GM19468 (cell line): ENCODE measurements at regions not wholly inside any gene's neighbourhood (a gene's known extent, or its start where the extent isn't known, plus 50 kb on each side); places are given as distances from the start of the nearest gene placed in this dataset.

Experiments used
- ATAC-seq: cut with Tn5 transposase; IDR thresholded peaks from one replicate; pipeline ENCODE4 v1.9.1; 2021; ENCODE audit warnings: mild to moderate bottlenecking, moderate library complexity, moderate number of reproducible peaks; ENCODE audit not compliant: unreplicated experiment; ENCODE audit errors: extremely low read depth

DNA sequence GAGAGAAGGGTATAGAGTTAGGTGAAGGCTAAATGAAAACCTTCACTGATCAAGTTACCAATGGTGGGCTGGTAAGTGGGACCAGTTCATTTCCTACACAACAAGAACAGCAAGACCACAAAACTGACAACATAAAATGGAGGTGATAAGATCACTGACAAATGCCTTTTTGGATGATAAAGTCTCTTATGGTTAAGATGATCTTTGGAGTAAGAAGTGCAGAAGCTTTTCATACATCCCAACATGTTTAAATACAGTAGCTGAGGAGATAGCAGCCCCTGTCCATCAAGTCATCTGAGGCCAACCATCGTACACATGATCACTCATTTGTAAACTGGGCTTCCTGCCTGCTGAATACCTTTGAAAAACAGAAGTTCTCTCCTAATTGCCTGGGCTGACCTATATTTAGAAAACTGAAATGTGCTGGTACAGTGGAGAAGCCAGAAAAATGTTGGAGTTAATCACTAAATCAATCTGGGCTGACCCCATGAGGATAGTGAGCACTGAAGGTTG lies 259.0 kb upstream of the ZFHX3 start:
- ATAC-seq = no peak

- ATAC-seq = no peak
Measured at GRCh38 chr16:73304008-73304774, 256.3 kb upstream of the ZFHX3 start.

DNA sequence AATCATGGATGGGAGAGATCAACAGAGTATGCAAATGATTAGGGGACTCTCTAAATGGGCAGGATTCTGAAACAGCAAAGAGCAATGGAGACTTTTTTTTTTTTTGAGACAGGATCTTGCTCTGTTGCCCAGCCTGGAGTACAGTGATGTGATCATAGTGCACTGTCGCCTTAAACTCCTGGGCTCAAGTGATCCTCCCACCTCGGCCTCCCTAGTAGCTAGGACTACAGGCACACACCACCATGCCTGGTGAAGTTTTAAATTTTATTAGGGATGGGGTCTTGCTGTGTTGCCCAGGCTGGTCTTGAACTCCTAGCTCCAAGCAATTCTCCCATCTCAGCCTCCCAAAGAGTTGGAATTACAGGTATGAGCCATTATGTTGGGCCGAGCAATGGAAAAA lies 255.0 kb upstream of the ZFHX3 start:
- ATAC-seq = no peak

DNA sequence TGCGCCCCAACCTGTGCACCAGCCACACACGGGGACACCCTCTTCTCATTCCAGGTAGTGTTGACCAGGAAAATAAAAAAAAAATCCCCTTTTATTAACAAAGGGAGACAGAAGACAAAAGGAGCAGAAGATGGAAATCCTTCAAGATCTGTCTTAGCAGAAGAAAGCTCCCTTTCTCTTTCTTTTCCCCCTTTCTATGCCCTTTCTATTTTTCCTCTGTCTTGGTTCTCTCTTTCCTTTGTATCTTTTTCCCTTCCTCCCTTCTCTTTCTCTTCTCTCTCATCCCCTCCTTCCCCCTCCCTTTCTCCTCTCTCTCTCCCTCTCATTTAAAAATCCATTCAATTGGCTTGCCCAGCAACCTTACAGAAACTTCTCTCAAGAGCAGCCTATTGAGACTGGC lies 254.1 kb upstream of the ZFHX3 start:
- ATAC-seq = no peak

GRCh38 chr16:73299346-73299745 lies 251.4 kb upstream of the ZFHX3 start:
- no peak for ATAC-seq

DNA sequence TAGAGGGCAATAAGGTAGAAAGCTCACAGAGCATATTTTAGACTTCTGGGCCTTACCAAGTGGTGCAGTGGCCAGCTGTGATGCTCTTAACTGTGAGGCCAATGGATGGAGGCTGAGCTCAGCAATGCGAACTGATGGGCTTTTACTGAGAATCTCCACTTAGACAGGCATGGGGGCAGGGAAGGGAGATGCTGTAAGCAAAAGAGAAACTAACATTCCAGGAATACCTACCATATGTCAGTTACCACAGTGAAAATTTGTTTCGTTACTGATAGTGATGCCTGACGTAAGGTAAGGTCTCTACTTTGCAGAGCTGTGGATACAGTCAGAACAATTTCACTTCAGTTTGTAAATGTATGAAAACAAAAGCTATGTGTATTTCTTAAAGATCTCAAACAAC lies 250.6 kb upstream of the ZFHX3 start:
- ATAC-seq = no peak

DNA sequence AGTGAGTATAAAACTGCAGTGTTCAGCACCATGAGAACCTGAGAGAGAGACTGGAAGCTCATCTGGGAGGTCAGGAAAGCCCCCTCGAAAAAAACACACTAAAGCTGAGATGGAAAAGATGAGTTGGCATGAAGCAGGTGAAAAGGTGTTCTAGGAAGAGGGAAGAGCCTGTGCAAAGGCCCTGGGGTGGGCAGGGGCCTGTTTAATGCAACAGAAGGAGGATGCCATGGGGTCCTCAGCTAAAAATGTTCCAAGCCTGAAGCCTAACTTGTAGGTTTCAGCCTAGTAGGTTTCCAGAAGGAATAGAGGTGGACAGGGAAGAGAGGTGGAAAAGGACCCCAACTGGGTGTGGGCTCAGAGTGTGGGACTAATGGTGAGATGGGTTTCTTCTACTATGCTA lies 242.3 kb upstream of the ZFHX3 start:
- ATAC-seq = no peak

DNA sequence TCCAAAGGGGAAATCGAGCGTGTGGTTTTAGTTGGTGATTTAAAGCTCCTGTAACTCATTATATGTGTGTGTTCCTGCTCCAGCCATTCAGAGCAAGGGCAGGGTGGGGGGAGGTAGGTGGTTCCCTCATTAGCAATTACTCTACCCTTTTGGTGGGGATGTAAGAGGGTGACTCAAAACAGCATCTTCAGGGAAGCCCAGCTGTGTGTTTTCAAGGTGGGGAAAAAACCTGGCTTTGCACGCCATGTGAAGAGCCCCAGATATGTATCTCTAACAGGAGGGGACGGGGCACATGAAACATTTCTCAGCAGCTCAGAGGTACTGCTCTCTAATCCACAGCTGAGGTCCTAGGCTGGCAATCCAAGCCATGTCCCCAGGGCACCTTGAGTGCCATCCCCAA lies 241.3 kb upstream of the ZFHX3 start:
- peak; percentile 82 for ATAC-seq

DNA sequence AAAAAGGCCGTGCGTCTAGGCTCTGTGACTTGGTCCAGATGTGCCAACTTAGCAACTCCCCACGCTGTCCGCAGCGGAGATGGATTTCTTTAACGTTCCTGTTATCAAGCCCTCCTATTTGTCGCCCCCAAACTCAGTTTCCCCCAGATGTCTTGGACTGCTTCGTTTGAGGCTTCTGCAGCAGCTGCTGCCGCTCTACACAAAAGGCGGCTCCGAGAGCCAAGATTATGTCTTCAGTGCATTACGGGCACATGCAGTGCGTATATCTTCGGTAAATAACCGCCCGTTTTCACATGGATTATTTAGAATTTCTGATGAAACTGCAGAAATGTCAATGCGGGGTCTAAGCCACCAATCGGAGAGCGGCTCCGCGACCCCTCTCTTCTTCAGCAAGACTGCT lies 240.6 kb upstream of the ZFHX3 start:
- ATAC-seq = no peak

GRCh38 chr16:73287859-73288405 lies 240.0 kb upstream of the ZFHX3 start:
- no peak for ATAC-seq

DNA sequence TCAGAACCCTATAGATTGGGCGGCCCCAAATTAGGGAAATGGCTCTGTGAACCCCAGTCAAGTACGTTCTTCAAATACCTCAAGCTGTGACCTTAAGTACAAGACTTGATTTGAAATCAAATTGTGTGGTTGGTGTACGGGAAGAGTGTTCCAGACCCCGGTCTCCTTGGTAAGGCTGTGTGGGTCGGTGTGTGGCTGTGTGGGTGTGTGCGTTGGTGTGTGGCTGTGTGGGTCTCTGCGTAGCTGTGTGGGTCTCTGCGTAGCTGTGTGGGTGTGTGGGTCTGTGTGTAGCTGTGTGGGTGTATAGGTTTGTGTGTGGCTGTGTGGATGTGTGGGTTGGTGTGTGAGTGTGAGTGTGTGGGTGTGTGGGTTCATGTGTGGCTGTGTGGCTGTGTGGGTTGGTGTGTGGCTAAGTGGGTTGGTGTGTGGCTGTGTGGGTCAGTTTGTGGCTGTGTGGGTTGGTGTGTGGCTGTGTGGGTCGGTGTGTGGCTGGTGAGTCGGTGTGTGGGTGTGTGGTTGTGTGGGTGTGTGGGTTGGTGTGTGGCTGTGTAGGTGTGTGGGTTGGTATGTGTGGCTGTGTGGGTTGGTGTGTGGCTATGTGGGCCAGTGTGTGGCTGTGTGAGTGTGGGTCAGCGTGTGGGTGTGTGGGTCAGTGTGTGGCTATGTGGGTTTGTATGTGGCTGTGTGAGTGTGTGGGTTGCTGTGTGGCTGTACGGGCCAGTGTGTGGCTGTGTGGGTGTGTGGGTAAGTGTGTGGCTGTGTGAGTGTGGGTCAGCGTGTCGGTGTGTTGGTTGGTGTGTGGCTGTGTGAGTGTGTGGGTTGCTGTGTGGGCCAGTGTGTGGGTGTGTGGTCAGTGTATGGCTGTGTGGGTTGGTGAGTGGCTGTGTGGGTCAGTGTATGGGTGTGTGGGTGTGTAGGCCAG lies 238.7 kb upstream of the ZFHX3 start:
- ATAC-seq = no peak

GRCh38 chr16:73285436-73286201 lies 237.7 kb upstream of the ZFHX3 start:
- ATAC-seq = no peak

DNA sequence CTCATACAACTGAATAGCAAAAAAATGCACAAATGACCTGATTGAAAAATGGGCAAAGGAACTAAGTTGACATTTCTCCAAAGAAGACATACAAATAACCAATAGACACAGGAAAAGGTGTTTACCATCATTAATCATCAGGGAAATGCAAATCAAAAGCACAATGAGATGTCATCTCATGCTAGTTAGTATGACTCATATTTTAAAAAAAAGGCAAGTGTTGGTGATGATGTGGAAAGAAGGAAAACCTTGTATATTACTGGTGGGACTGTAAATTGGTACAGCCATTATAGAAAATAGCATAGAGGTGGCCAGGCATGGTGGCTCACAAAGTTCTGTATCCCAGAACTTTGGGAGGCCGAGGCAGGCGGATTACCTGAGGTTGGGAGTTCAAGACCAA lies 232.5 kb upstream of the ZFHX3 start:
- ATAC-seq = no peak

DNA sequence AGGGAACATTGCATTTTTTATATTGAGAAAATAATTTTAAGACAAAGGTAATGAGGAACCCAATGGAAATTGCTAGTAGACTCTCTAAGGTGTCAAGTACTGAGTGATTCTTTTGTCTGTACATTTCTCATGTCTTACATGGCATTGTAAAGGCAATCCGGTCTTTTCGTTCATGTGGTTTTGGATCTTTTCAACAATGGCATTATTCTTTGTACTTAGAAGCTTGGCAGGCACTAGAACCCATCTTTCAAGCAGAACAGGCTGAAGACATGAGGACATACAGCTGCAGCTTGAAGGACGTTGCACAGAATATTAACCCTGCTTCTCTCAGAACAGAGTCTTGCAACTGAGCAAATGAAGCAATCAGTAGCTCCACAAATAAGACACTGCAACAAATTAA lies 231.5 kb upstream of the ZFHX3 start:
- no peak for ATAC-seq

DNA sequence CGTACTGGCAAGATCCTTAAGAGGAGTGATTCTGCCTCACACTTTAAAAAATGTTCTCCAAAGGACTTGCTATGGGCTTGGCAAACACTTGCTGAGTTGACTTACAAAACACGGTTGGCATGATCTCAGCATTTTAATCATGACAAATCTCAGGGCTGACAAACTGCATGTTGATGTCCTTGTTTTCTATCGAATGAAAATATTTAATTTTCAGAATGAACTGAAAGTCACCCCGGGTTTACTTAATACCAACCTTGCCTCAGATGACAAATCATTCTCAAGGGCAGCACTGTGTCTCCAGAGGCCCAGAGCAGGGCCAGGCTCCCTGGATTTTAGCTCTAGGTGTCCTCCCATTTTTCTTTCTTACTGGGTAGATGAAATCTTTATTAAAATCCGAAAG lies 229.1 kb upstream of the ZFHX3 start:
- ATAC-seq = no peak

GRCh38 chr16:73275448-73275847 lies 227.5 kb upstream of the ZFHX3 start:
- ATAC-seq = no peak

- ATAC-seq = peak; percentile 39
Measured at GRCh38 chr16:73275024-73275423, 227.1 kb upstream of the ZFHX3 start.

GRCh38 chr16:73274140-73274539 lies 226.2 kb upstream of the ZFHX3 start:
- ATAC-seq = no peak

GRCh38 chr16:73268366-73268993 lies 220.6 kb upstream of the ZFHX3 start:
- ATAC-seq = no peak

- ATAC-seq = no peak
Measured at GRCh38 chr16:73265935-73266334, 218.0 kb upstream of the ZFHX3 start.
